HG02763 (cell line): ENCODE measurements at regions not wholly inside any gene's neighbourhood (a gene's known extent, or its start where the extent isn't known, plus 50 kb on each side); places are given as distances from the start of the nearest gene placed in this dataset.
"Not testable (repeated sequence)": the region's sequence is repeated elsewhere in the genome, so short reads cannot be mapped to it uniquely, and the experiment has no call there.

ENCODE experiments used
- ATAC-seq: cut with Tn5 transposase; IDR thresholded peaks from one replicate; pipeline ENCODE4 v1.9.1; 2021; ENCODE audit warnings: mild to moderate bottlenecking, moderate library complexity; ENCODE audit not compliant: unreplicated experiment

GRCh38 chr11:26896719-26897118, 97.2 kb upstream of the FIBIN start:
- ATAC-seq: no peak

GRCh38 chr11:26898799-26899198, 95.1 kb upstream of the FIBIN start:
- no peak for ATAC-seq

- no peak for ATAC-seq
Measured at GRCh38 chr11:26901162-26901561, 92.8 kb upstream of the FIBIN start.

GRCh38 chr11:26904132-26904531, 89.8 kb upstream of the FIBIN start:
- ATAC-seq: no peak

DNA sequence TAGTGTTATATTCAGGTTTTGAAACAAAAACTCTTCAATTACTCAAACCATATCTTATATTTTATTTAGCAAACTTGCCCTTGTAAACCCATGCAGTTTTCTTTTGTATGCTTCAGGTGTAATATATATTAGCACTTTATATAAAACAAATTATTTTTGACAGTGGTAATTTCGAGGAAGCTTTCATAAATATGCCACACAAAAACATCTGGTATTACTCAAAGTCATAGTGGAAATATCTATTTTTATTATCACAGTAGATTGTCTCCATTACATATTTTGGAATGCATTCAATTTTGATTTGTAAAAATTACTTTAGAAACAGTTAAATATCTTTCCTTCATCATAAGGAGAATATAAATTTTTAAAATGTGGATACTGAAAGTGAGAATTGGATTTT, 89.1 kb upstream of the FIBIN start:
- ATAC-seq: no peak

GRCh38 chr11:26905368-26905767, 88.5 kb upstream of the FIBIN start:
- ATAC-seq: no peak

GRCh38 chr11:26909515-26909914, 84.4 kb upstream of the FIBIN start:
- no peak for ATAC-seq

DNA sequence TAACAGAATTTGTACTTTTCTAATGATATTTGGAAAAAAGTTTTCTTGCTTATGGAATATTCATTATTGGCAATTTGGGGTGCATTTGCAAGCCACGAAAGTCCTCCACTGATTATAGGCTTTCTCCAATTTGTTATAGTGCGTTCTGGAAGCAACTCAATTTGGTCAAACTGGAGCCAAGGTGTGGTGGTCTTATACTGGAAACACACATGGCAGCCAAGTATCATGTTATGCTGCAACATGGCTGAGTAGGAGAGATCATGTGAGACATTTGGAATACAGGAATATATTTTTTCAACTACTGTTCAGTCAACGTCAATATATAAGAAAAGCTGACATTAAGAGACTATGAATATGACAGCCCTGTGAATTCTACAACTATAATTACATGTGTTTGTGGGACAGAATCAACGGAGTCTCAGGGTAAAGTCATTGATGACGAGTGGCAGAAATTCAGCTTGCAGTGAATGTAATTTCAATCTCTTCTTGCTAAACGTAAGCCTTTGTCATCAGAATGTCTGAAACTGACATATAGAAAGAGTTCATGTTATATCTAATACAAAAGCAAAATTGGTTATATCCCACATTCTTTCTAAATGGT, 83.8 kb upstream of the FIBIN start:
- ATAC-seq: no peak

DNA sequence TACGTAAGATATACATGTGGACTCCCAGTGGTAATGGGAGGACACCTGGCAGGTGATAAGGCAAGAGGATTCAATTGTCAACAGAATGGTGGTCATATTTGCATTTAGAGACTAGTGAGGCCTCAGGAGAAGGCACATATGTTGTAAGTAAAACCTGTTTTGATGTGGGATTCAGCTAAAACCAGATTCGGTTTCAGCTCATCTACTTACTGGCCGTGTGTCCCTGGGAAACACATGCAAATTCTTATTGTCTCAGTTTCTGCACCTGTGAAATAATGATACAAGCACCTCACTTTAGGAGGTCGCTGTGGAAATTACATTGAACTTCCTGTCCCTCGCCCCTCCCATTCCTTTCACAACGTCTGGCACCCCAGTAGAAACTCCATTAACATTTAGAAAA, 78.9 kb upstream of the FIBIN start:
- ATAC-seq: peak; percentile 86

- ATAC-seq: no peak
Measured at GRCh38 chr11:26916805-26917204, 77.1 kb upstream of the FIBIN start.

- ATAC-seq: no peak
Measured at GRCh38 chr11:26928582-26928981, 65.3 kb upstream of the FIBIN start.

- ATAC-seq: no peak
Measured at GRCh38 chr11:26929806-26930517, 64.0 kb upstream of the FIBIN start.

DNA sequence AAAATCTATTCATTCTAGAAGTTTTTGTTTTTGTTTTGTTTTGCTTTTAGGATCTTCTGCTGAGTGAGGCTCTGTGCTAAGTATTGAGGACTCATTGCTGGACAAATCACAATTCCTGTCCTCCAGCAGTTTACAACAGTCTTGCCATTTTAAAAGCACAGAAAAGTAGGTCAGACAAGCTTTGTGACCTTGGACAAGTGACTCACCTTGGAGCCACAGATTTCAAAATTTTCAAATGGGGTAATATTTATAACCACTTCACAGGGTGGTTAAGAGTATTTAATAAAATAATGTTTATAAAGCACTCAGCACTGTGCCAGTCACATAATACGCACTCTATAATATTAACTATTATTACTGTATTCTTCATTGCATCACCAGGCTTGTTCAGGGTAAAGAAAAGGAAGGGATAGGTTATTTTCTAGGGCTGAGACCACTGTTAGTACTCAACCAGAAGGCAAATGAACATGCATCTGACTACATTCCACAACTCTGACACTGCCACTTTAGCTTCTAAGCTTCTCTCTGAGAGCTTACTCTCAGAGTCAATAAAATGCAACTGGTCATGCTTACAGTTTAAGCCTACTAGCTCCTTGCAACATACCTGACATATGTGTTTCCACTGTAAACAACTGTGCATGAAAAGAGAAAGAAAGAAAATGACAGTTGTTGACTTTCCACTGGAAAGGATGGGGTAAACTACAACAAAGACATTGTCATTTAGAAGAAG, 63.2 kb upstream of the FIBIN start:
- no peak for ATAC-seq

DNA sequence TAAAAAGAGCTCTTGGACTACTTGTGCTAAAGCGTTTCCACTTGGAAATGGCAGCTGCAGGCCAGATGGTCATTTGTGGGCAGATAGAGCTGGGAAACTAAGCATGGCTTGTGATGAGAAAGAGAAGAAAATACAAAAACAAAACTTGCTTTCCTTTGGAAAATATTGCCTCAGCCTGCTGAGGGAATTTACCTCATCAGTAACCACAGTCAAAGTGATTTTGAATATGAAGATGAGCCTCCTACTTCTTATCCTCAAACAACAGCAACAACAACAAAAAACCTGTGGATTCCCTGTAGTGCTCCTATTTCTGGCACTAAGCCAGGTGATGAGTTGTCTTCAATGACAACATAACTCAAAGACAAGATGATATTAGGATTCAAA, 62.7 kb upstream of the FIBIN start:
- ATAC-seq: no peak

DNA sequence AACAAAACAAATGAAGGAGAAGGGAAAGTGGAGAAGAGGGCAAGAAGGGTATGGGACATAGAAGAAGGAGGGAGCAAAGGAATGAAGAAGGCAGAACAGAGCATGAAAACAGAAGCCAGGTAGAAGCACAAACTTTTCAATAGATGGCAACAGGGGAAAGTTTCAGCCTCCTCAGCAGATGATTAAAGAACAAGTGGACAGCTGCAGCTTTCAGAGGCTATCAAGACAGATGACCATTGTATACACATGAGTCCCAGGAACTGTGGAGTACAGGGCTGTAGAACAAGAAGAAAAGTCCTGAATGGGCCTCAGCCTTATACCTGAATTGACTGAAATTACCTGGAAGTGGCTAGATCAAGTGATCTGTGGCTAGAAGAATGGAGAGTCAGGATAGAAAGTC, 62.0 kb upstream of the FIBIN start:
- ATAC-seq: no peak

- ATAC-seq: no peak
Measured at GRCh38 chr11:26936109-26936508, 57.8 kb upstream of the FIBIN start.

- no peak for ATAC-seq
Measured at GRCh38 chr11:26937386-26937785, 56.5 kb upstream of the FIBIN start.

- ATAC-seq: not testable (repeated sequence)
Measured at GRCh38 chr11:26940501-26940900, 53.4 kb upstream of the FIBIN start.

- ATAC-seq: no peak
Measured at GRCh38 chr11:26942356-26942755, 51.6 kb upstream of the FIBIN start.

DNA sequence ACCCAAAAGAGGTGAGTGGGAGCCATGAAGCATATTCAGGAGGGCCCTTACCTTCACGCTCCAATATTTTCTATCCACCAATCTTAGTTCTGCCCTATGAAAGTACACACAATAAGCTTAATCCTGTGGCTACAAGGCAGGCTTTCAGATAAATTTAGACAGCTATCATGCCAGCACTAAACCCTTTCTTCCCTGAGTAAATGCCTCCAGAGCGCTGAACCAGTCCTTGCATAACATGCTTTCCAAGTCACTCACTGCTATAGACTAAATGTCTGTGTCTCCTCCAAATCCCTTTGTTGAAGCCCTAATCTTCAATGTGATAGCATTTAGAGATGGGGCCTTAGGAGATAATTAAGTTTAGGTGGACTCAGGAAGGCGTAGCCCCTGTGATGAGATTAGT, 50.3 kb upstream of the FIBIN start:
- no peak for ATAC-seq
